Astrocyte (in vitro differentiated cells and primary cell): ENCODE measurements at regions not wholly inside any gene's neighbourhood (a gene's known extent, or its start where the extent isn't known, plus 50 kb on each side); places are given as distances from the start of the nearest gene placed in this dataset.

ENCODE experiments used
- DNase-seq: peaks from one replicate; pipeline ENCODE4 v3.0.0-alpha.2; 2010; ENCODE audit warnings: low read depth
- FAIRE-seq: peaks from 2 replicates; lab custom pipeline; 2011; peaks lifted over from hg19 to GRCh38; lab: Jason Lieb, UNC
- H2AFZ ChIP-seq: 2 replicates; pipeline ENCODE4 v1.6.0; 2012; ENCODE audit warnings: low read depth, low read length, inconsistent platforms
- H3K27ac ChIP-seq: 2 replicates; pipeline ENCODE4 v1.5.1; 2011; ENCODE audit warnings: low read depth, low read length, inconsistent platforms
- H3K27me3 ChIP-seq: 2 replicates; pipeline ENCODE4 v1.6.0; 2011; ENCODE audit warnings: low read length, inconsistent platforms; ENCODE audit not compliant: insufficient read depth
- H3K36me3 ChIP-seq: 2 replicates; pipeline ENCODE4 v1.5.1; 2011; ENCODE audit warnings: low read length, inconsistent platforms; ENCODE audit not compliant: insufficient read depth
- H3K4me1 ChIP-seq: 2 replicates; pipeline ENCODE4 v1.5.1; 2011; ENCODE audit warnings: low read length, inconsistent platforms; ENCODE audit not compliant: insufficient read depth
- H3K4me2 ChIP-seq: 2 replicates; pipeline ENCODE4 v1.6.0; 2012; ENCODE audit warnings: low read length, inconsistent platforms
- H3K4me3 ChIP-seq: 2 replicates; pipeline ENCODE4 v1.5.1; 2011; ENCODE audit warnings: low read depth, mild to moderate bottlenecking, low read length, inconsistent platforms; ENCODE audit not compliant: insufficient read depth
- H3K79me2 ChIP-seq: 2 replicates; pipeline ENCODE4 v1.6.0; 2012; ENCODE audit warnings: mild to moderate bottlenecking, low read length, inconsistent platforms; ENCODE audit not compliant: insufficient read depth
- H3K9ac ChIP-seq: 2 replicates; pipeline ENCODE4 v1.6.0; 2012; ENCODE audit warnings: mild to moderate bottlenecking, low read length, inconsistent platforms
- H3K9me3 ChIP-seq: 2 replicates; pipeline ENCODE4 v1.5.1; 2012; ENCODE audit warnings: low read depth, mild to moderate bottlenecking, low read length, inconsistent platforms; ENCODE audit not compliant: insufficient read depth
- H4K20me1 ChIP-seq: 2 replicates; pipeline ENCODE4 v1.6.0; 2012; ENCODE audit warnings: low read length, inconsistent platforms; ENCODE audit not compliant: insufficient read depth
- H3K27ac Mint-ChIP-seq: one replicate; pipeline ENCODE4 v1.8.0; 2021; ENCODE audit warnings: mild to moderate bottlenecking, mixed read lengths; ENCODE audit not compliant: unreplicated experiment
- H3K27me3 Mint-ChIP-seq: one replicate; pipeline ENCODE4 v1.8.0; 2021; ENCODE audit warnings: low read depth, mixed read lengths; ENCODE audit not compliant: unreplicated experiment
- H3K36me3 Mint-ChIP-seq: one replicate; pipeline ENCODE4 v1.8.0; 2021; ENCODE audit warnings: low read depth, mixed read lengths; ENCODE audit not compliant: unreplicated experiment
- H3K4me1 Mint-ChIP-seq: one replicate; pipeline ENCODE4 v1.8.0; 2021; ENCODE audit warnings: low read depth, mixed read lengths; ENCODE audit not compliant: unreplicated experiment
- H3K4me3 Mint-ChIP-seq: one replicate; pipeline ENCODE4 v1.8.0; 2021; ENCODE audit warnings: mild to moderate bottlenecking, moderate library complexity, mixed read lengths; ENCODE audit not compliant: unreplicated experiment
- H3K9me3 Mint-ChIP-seq: one replicate; pipeline ENCODE4 v1.8.0; 2021; ENCODE audit warnings: mild to moderate bottlenecking, mixed read lengths; ENCODE audit not compliant: unreplicated experiment
- CTCF ChIP-seq: IDR thresholded peaks from 2 replicates; pipeline ENCODE4 v1.5.1; 2011; ENCODE audit warnings: low read depth, mild to moderate bottlenecking, inconsistent platforms, low read length, moderate library complexity; ENCODE audit not compliant: insufficient read depth
- EZH2 ChIP-seq: IDR thresholded peaks from 2 replicates; pipeline ENCODE4 v1.6.1; 2012; ENCODE audit warnings: mild to moderate bottlenecking, low read length, inconsistent platforms; ENCODE audit not compliant: insufficient read depth

- no peak for FAIRE-seq
- no peaks in the 10 kb centered on the region for H3K36me3 Mint-ChIP-seq
Measured at GRCh38 chr4:188989371-188989770, 850.1 kb downstream of the TRIML1 start.

GRCh38 chr4:188992706-188993105 is 853.5 kb downstream of the TRIML1 start:
- no peak overlapping the region for H3K4me3 ChIP-seq
- Mint-ChIP-seq H3K27ac (no peak overlapping the region), H3K4me3 (no peak overlapping the region), H3K9me3 (peaks cover 1% of the 10 kb centered on the region), H3K4me1 (no peaks in the 10 kb centered on the region), H3K36me3 (no peaks in the 10 kb centered on the region), H3K27me3 (no peaks in the 10 kb centered on the region)
- no peaks in the 10 kb centered on the region for H3K4me1 ChIP-seq
- FAIRE-seq (no peak), DNase-seq (no peak)
- H4K20me1 ChIP-seq = no peaks in the 10 kb centered on the region
- no peak overlapping the region for H3K9ac ChIP-seq
- TF ChIP-seq EZH2 (no peak), CTCF (no peak)
- no peak overlapping the region for H3K4me2 ChIP-seq
- H3K27ac ChIP-seq = no peak overlapping the region
- H2AFZ ChIP-seq = no peak overlapping the region
- no peaks in the 10 kb centered on the region for H3K79me2 ChIP-seq
- H3K36me3 ChIP-seq = no peaks in the 10 kb centered on the region
- H3K27me3 ChIP-seq = no peaks in the 10 kb centered on the region
- H3K9me3 ChIP-seq = no peaks in the 10 kb centered on the region

More at GRCh38 chr4:188989371-188989770, 850.1 kb downstream of the TRIML1 start:
- no peaks in the 10 kb centered on the region for H4K20me1 ChIP-seq
- TF ChIP-seq EZH2 (no peak), CTCF (no peak)
- Mint-ChIP-seq H3K9me3 (no peaks in the 10 kb centered on the region), H3K4me3 (no peak overlapping the region), H3K4me1 (peaks cover 5% of the 10 kb centered on the region), H3K27ac (no peak overlapping the region), H3K27me3 (no peaks in the 10 kb centered on the region)
- H3K4me3 ChIP-seq = no peak overlapping the region
- no peaks in the 10 kb centered on the region for H3K36me3 ChIP-seq
- peaks cover 5% of the 10 kb centered on the region for H3K4me1 ChIP-seq
- no peak for DNase-seq
- no peak overlapping the region for H3K9ac ChIP-seq
- peaks cover 2% of the 10 kb centered on the region for H3K9me3 ChIP-seq
- no peak overlapping the region for H3K27ac ChIP-seq
- no peaks in the 10 kb centered on the region for H3K79me2 ChIP-seq
- no peak overlapping the region for H2AFZ ChIP-seq
- no peaks in the 10 kb centered on the region for H3K27me3 ChIP-seq
- no peak overlapping the region for H3K4me2 ChIP-seq

- Histone ChIP-seq H3K27me3 (no peaks in the 10 kb centered on the region), H4K20me1 (no peaks in the 10 kb centered on the region), H2AFZ (no peak overlapping the region), H3K4me1 (no peaks in the 10 kb centered on the region), H3K27ac (no peak overlapping the region), H3K9ac (no peak overlapping the region), H3K9me3 (no peaks in the 10 kb centered on the region), H3K4me3 (no peak overlapping the region), H3K4me2 (no peak overlapping the region), H3K79me2 (no peaks in the 10 kb centered on the region), H3K36me3 (no peaks in the 10 kb centered on the region)
- no peak for FAIRE-seq
- Mint-ChIP-seq H3K27ac (no peak overlapping the region), H3K4me3 (no peak overlapping the region), H3K27me3 (no peaks in the 10 kb centered on the region), H3K9me3 (peaks cover 1% of the 10 kb centered on the region), H3K36me3 (no peaks in the 10 kb centered on the region), H3K4me1 (no peaks in the 10 kb centered on the region)
- no peak for TF ChIP-seq EZH2
- no peak for TF ChIP-seq CTCF
- no peak for DNase-seq
Measured at GRCh38 chr4:188993871-188994270, 854.6 kb downstream of the TRIML1 start.
